D721Med (cell line): ENCODE measurements at regions not wholly inside any gene's neighbourhood (a gene's known extent, or its start where the extent isn't known, plus 50 kb on each side); places are given as distances from the start of the nearest gene placed in this dataset.

Experiments
- DNase-seq: peaks from one replicate; pipeline ENCODE4 v3.0.0; 2011; ENCODE audit warnings: low spot score; ENCODE audit not compliant: insufficient read length
- FAIRE-seq: peaks from 2 replicates; lab custom pipeline; 2011; peaks lifted over from hg19 to GRCh38; lab: Jason Lieb, UNC
- TF ChIP-seq, protein P1 (sequence below): IDR thresholded peaks from 2 replicates; pipeline ENCODE4 v1.5.1; 2012; ENCODE audit warnings: mild to moderate bottlenecking, control low read depth; ENCODE audit not compliant: insufficient read depth; ENCODE audit errors: missing control alignments

DNA sequence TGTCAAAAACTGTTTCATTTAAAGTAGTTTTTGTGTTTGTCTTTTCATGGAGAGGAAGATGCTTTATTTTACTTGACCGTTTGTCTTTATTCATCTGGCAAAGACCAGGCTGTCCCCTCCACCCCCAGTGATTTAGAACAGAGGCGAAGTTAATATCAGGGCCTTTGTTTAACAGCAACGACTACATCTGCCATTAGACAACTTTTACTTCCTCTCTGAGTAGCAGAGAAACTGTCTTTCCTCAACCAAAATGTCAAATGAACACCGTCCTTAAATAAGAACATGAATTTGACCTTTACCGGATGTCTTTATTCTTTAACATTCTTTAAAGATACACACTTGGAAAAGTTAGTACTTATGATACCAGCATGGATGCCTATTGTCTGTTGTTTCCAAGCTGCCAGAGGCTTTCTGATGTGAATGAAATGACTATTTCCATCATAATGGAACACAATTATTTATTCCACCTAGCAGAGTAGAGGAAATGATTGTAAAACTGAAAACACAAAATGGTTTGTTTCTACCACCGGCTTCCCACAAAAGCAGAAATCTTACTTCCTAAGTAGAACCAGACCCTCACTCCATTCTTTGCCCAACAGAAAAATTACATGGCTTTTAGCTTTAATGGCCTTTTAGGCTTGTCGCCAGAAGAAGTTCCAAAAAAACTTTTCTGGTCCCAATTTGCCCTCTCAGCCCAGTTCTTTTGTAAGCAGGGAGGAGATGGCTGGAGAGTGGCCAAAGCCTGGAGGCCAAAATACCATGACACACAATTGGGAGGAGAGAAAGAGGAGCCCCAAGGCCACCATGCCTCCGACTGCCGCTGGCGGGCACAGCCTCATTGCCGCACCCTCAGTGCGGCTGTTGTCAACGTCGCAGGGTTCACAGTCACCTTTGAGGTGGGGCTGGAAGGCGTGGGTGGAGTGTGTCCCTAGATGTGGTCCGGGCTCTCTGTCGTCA, 168.5 kb downstream of the TEX36 start:
- DNase-seq (no peak), FAIRE-seq (no peak)
- TF ChIP-seq, protein P1, sequence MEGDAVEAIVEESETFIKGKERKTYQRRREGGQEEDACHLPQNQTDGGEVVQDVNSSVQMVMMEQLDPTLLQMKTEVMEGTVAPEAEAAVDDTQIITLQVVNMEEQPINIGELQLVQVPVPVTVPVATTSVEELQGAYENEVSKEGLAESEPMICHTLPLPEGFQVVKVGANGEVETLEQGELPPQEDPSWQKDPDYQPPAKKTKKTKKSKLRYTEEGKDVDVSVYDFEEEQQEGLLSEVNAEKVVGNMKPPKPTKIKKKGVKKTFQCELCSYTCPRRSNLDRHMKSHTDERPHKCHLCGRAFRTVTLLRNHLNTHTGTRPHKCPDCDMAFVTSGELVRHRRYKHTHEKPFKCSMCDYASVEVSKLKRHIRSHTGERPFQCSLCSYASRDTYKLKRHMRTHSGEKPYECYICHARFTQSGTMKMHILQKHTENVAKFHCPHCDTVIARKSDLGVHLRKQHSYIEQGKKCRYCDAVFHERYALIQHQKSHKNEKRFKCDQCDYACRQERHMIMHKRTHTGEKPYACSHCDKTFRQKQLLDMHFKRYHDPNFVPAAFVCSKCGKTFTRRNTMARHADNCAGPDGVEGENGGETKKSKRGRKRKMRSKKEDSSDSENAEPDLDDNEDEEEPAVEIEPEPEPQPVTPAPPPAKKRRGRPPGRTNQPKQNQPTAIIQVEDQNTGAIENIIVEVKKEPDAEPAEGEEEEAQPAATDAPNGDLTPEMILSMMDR, result no peak

GRCh38 chr10:125513429-125514182, 169.4 kb downstream of the TEX36 start:
- TF ChIP-seq, protein P1, result no peak
- DNase-seq (no peak), FAIRE-seq (no peak)

GRCh38 chr10:125510998-125511397, 172.0 kb downstream of the TEX36 start:
- FAIRE-seq, result no peak
- TF ChIP-seq, protein P1, result no peak
- no peak for DNase-seq

DNA sequence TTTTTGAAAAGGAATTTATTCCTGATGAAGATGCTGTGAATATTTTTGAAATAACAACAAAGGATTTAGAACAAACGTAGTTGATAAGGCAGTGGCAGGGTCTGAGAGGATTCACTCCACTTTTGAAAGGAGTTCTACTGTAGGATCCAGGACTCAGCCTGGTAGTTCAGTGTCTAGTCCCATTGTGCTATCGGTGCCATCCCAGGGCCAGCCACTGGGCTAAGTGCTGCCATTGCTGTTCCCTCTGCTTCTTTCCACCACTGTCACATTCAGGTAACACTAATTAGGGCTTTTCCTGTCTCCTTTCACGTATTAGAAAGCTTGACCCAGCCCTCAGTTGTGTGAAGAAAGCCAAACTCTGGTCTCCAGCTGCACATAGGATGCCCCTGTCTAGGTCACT, 177.3 kb downstream of the TEX36 start:
- TF ChIP-seq, protein P1, result no peak
- FAIRE-seq (no peak), DNase-seq (no peak)

- TF ChIP-seq, protein P1, result no peak
- DNase-seq, result no peak
- no peak for FAIRE-seq
Observed at GRCh38 chr10:125502276-125502675, 180.7 kb downstream of the TEX36 start.

DNA sequence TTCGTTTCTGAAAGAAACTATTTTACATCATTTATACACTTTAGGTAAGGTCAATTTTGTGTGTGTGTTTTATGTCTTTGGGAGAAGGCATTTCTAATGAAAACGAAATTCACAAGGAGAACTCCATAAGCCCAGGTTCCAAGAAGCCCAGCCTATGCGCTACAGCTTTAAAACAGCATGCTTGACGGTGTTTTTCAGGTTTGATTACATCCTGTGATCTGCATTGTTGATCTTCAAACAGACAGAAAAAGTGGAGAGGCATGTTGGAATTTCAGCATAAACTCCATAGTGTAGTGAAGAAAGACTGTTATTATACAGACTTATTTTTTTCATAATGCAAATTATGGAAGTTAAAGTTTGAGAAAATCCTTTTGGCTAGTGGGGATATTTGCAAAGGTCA, 187.6 kb downstream of the TEX36 start:
- DNase-seq (no peak), FAIRE-seq (no peak)
- TF ChIP-seq, protein P1, result no peak
